ENCODE measurements at regions not wholly inside any gene's neighbourhood (a gene's known extent, or its start where the extent isn't known, plus 50 kb on each side); places are given as distances from the start of the nearest gene placed in this dataset.

DNA sequence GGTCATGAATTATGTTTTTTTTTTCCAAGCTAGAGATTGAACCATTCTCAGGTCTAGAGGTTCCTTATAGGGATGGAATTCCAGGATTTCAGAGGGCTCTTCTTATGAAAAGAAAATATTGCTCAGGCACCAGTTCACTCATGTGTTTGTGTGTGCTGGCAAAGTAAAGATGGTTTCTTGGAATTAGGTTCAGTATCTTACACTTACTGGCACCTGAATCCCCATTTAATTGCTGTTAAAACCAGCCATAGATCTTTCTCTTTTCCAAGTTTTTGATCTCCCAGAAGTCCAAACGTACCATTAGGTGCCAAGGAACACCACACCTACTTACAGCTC, 508.4 kb downstream of the CDH26 start:
- DNase-seq (ENCODE audit: low read depth in 4 of 4, low spot score in 1 of 4) = no peak

DNA sequence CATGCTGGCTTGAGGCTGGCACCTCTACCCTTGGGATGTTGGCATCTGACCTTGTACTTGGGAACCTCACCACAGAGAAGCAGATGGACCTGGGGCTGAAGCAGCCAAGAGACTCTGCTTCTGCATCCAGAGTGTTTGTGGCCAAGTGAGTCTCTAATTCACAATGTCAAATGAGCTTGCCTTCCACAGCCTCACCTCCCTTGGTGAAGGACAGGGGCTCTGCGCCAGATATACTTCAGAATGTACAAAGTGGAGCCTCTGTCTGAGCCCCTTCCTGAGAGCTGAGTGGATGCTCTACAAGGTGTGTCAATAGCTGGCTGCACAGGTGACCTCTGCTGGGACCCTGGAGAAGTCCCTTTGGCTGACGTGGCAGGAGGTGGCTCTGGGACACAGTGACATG, 508.9 kb downstream of the CDH26 start:
- DNase-seq (ENCODE audit: low read depth in 4 of 4, low spot score in 1 of 4) = no peak

DNA sequence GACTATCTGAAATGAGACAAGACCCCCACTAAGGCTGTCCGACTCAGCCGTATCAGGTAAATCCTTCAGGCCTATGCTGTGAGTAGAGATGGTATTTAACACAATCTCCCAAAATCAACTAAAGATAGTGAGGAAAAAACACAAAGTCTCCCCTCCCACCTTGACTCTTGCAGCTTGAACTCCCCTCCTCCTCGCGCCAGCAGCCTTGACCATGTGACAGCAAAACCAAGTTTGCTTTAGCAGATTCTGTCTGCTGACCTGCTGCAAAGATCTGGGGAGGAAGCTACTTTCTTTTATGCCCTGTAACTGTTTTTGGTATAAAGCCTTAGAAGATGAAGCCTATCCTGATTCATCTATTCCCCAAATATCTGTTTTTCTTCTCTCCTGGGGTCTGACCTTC, 509.5 kb downstream of the CDH26 start:
- DNase-seq (ENCODE audit: low read depth in 4 of 4, low spot score in 1 of 4) = no peak

DNA sequence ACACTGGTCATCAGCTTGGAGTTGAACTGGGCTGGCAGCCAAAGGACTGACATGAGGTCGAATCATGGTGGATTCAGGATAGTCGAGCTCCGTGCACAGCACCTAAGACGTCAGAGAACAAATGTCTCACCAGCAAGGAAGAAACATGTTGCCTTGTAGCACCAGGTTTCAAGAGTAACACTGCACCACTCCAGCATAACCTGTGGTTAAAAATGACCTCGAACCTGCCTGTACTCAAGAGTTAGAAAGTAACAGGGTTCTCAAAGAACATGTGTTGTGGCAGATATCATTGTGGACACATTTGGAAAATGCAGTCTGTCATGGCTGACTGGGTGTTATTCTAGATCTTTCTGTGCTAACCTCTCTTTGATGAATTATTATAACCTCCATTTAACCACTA, 511.6 kb downstream of the CDH26 start:
- no peak for DNase-seq (ENCODE audit: low read depth in 4 of 4, low spot score in 1 of 4)

DNA sequence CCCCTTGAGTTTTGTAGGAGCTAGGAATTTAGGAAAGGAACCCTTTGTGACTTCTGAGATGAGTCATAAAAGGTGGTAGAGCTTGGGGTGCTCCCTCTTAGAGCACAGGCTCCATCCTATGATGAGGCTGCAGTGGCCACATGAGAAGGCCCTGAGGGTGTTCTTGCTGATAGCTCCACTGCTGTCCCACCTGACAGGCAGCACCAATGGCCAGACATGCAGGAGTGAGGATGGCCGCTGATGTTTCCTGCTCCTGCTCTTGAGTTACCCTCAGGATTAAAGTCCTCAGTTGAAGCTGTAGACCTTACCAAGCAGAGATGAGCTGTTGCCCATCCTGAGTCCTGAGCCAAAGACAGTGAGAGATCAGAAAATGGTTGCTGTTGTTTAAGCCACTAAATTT, 512.1 kb downstream of the CDH26 start:
- DNase-seq (ENCODE audit: low read depth in 4 of 4, low spot score in 1 of 4) = no peak

DNA sequence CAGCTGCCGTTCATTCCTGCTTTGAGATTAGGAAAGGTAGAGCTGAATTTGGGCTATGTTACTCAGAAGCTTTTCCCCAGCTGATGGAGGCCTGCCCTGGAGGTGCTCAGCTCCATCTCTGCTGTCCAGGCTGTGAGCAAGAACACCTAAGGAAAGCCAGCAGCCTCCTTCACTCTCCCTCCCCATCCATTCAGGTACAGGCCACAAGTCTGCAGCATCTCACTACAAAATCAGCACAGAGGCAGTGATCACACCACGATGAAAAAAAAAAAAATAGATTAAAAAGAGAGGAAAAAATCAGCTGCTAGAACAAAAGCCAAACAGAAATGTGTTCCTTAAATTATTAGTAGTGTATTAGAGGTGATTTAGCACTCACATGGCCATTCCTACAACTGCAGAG, 515.0 kb downstream of the CDH26 start:
- no peak for DNase-seq (ENCODE audit: low read depth in 4 of 4, low spot score in 1 of 4)

DNA sequence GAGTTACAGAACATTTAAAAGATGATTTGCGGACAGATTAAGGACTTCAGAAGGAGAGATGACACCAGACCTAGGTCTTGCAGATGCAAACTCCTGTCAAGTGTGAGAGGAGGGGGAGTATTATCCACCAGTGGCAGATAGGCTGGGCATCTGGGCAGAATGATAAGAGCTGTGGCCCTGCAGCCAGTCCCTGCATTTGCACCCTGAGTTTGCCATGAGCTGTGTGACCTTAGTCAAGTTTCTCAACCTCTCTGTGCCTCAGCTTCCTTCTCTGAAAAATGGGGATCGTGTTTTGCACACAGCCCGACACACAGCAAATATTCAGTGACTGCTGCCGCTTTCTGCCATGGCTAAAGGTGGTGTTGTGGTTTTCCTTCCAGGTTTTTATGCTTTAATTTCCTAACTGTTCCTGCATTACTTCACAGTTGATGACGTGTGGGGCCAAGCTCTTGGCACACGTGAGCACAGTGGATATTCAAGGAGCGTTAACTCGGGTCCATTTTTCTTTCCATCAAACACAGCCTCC, 516.2 kb downstream of the CDH26 start:
- no peak for DNase-seq (ENCODE audit: low read depth in 4 of 4, low spot score in 1 of 4)

DNA sequence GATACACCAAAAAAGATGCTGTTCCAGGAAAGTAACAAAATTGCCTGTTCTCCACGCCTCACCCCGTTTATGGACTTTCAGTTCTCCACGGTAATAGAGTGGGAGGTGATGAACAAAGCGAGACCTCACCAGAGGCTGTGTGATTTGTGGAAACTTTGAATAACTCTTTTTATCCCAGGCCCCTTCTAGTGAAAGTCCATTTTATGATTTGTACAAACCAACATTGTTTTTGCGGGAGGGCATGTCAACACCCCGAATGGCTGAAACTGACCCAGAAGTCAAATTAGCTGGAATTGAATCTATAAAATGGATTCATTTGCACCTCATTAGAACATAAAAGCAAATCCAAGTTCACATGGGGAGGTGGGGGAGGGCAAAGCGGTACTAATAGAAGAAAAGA, 517.8 kb downstream of the CDH26 start:
- no peak for DNase-seq (ENCODE audit: low read depth in 4 of 4, low spot score in 1 of 4)

DNA sequence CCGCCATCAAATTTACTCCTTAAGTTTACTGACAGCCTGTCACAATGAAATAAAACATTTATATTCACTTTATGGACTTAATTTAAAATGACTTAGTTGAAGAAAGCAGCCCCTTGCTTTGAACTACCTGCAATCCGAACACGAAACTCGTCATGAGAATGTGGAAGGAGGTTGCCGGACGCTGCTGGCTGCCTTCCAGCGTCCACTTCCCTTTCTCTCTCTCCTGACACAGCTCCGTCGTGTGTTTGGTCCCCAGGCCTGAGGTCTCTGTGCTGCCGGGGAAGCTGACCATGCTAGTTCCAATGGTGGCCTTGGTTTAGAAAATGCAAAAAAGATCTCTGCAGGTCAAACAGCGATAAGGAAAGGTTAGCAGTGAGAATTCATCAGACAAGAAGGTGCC, 519.7 kb downstream of the CDH26 start:
- DNase-seq (ENCODE audit: low read depth in 4 of 4, low spot score in 1 of 4) = no peak

DNA sequence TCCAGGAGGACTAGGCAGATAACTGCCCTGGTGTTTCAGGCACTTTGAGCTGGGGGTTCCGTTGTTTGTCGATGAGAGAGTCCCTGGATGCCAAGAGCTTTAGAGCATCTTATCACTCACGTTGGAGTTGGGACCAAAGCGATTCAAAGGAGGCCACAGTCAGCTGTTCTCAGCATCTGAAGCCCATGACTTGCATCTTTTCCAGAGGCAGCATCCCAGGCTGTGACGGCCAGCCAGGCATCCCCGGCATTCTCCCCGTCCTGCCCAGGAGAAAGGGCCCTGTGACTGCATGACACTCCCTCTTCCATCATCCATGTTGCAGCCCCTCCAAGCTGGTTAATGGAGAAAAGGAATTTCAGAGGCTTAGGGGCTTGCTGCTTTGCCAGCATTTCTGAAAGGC, 520.3 kb downstream of the CDH26 start:
- DNase-seq (ENCODE audit: low read depth in 4 of 4, low spot score in 1 of 4) = no peak

DNA sequence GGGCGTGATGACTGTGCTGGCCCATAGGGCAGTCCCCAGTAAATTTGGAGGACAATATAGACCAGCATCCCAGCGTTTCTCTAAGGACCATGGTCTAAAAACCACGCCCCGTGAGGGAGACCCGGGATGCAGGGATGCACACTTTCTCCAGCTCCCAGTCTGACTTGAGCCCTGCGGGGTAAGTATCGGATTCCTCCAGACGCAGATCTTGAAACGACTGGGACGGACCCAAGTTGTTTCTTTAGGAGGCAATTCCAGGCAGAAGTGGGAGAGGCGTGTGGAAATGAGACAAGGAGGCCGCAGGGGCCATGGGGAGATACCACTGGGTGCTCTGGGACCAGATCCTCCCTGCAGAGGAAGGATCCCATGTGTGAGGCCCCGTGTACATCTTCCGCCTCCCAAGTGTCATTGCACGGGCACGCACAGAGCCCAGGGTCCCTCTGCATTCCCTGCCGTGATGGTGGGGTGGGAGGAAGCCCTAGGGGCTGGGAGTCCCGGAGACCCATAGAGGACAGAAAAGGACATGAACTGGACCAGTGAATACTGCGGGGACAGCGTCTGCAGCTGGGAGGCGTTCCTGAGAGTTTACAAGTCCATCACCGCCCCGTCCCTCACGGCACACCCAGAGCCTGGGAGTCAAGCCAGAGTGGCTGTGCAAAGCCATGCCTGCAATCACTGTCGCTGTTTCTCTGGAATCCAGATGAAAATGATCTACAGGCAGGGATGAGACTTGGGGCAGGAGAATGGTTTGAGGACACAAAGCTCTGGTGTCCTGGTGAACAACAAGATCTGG, 522.9 kb downstream of the CDH26 start:
- DNase-seq (ENCODE audit: low read depth in 4 of 4, low spot score in 1 of 4) = no peak

DNA sequence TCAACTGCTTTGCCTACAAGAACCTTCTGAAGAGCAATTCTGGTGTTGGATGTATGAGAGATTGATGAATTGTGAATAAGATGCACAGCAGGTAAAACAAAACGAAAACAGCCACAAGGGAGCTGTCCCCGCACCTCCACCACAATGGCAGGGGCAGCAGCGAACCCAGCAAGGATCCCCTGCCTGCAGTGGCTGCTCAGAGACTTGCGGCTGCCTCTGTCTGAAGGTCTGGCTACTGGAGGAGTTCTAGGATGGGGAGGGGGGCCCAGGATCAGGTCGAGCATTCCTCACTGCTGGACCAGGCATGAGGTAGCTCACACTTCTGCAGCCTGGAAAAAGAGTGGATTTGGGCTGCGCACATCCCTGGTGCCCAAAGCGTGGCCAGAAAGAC, 523.5 kb downstream of the CDH26 start:
- DNase-seq (ENCODE audit: low read depth in 4 of 4, low spot score in 1 of 4) = no peak

DNA sequence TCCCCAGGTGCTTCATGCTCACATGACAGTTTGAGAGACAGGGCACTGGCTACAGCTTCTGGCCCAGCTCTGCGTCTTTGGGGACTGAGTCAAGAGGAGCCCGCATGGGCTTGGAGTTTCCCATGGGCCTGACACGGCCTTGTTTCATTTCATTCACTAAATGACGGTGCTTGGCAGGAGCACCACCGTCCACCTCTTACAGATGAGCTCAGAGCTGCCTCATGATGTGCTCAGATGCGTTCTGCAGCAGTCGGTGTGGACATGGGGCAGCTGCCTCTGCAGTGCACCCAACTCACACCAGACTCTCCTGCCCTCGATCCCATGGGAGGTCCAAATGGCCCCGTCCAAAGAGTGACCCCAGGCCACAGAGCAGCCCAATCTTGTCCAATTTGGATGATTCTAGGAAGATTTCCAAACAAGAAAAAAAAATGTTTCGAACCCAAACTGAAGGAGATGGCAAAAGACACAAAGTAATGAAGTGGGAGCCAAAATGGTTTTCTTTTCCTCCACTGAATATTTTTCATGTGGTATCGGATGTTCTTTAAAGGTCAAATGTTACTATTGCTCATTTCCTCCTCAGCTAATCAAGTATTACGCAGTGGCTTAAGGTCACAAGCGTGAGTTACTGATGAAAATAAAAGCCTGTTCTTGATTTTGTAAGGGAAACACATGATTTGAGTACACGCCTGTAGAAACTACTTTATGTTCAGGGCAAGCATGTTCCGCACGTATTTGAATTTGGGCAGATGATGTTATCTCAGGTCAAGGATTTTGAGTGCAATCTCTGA, 524.2 kb downstream of the CDH26 start:
- DNase-seq (ENCODE audit: low read depth in 4 of 4, low spot score in 1 of 4) = no peak

DNA sequence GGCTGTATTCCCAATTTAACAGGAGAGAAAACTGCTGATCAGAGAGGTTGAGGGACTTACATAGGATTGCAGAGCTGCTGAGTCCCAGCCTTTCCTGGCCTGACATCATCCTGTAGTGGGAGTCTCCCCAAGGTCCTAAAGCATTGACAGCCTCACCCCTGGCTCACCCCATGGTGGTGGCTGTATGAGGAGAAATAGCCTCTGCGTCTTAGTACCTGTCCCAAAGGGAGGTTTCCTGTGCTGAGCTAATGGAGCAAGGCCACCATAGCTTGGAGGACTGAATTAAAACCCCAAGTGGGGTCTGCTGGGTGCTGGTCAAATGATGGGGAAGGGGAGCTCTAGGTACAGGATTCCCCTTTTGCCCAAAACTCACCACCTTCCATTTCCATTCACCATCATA, 525.1 kb downstream of the CDH26 start:
- DNase-seq (ENCODE audit: low read depth in 4 of 4, low spot score in 1 of 4) = no peak

DNA sequence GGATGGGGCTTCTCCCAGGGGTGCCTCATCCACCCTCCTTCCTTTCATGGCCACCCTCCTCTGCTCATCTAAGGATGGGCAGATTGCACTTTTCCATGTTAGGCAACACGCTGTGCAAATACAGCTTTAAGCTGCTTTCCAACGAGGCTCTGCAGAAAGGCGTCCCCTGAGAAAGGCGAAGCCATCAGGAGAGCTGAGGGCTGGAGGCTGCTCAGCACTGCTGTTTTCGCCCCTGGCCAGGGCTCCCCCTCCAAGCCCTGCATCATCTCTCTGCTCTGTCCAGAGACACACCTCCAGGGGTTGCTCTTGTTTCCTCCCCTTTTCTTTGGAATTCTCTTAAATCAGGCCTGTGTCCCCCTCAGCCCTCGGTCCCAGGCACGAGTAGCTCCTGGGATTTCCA, 526.1 kb downstream of the CDH26 start:
- no peak for DNase-seq (ENCODE audit: low read depth in 4 of 4, low spot score in 1 of 4)

DNA sequence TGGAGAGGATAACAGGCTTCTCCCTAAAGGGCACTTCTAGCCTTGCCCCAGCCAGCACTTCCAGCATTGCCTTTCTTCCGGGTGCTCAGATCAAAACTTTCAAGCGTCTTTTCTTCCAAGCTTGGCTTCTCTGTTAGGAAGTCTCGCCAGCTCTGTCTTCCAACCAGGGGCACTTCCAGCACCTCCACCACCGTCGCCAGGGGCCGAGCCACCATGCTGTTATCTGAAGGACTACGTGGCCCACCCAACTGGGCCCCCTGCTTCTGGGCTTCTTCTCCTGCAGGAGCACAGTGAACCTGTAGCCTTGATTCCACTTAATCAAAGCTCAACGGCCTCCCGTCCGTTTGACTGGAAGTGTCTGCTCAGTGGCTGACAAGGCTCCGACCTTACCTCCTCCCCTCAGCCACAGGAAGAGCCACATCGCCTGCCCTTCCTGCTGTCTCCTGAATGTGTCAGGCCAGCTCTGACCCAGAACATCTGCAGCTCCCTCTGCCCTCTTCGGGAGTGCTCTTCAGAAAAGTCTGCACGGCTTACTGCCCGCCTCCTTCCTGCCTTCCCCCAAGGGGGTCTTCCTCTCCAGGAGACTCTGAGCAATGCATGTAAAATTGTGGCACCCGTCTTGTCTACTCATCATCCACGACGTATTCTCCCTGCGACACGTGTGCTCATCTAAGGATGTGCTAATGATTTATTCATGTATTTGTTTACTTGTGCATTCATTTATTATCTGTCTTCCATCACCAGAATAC, 527.0 kb downstream of the CDH26 start:
- DNase-seq (ENCODE audit: low read depth in 4 of 4, low spot score in 1 of 4) = no peak

DNA sequence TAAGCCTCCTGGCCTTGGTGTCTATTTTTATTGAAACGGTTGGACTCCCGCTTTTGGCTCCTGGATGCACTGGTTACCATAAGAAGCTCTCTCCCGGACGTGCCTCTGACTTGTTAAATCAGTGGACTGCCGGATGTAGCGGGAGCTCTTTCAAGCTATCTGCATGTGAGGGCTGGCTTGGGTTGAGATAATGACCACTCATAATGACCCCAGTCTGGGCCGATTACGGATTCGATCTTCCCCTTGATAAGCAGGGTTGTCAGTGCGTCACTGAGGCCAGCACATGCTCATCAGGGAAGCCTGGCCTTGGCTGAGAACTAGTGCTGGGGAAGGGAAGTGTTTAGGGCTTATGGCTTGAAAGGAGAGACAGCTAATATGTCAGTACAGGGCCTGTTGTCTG, 528.1 kb downstream of the CDH26 start:
- no peak for DNase-seq (ENCODE audit: low read depth in 4 of 4, low spot score in 1 of 4)

DNA sequence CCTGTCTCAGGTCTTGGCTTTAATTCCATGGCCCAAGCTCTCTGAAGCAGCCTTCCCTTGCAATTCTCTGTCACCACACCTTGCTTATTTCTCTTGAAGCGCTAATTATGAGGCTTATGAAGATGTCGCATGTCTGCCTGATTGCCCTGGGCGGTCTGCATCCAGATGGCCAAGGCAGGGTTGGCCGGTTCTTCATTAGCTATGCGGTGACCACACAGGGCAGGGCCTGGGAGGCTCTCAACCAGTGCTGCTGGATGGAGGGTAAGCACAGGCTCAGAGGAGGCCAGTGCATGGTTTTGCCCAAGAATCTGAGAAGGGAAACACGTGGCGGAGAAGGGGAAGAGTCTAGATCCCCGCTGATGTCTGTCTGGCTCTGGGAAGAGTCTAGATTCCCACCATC, 528.7 kb downstream of the CDH26 start:
- DNase-seq (ENCODE audit: low read depth in 4 of 4, low spot score in 1 of 4) = no peak

DNA sequence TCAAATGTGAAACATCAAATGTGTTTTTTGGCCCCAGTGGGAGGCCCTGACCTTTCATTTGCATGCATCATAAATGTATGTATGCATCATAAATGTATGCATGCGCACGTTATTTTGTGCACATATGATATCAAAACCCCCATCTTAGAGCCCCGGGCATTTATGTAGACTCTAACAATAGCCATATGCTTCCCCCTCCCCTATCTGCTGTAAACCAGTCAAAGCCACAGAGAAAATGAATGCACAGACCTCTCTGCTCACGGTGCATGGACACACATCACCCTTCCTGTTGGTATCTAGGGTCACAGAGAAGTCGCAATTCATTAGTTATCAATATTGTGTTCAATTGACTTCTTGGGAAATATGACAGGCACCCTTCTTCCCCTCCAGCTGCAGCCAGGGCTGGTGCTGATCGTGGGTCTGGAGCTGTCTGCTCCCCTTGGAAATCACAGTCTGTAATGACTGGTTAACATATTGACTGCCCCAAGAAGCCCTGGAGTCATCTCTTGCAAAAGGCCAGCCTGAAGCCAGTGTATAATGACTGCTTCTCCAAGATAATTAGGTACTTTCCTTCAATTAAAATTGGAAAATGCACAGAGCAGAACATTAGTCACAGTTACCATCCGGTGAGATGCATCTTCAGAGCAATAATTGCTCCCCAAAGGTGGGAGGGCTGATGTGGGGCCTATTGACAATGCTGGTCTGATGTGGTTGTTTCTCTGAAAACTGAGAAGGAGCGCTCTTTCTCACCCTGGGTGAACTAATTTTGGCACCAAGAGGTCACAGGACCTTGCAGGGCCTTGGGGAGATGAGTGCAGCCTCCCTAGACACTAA, 532.2 kb downstream of the CDH26 start:
- DNase-seq (ENCODE audit: low read depth in 4 of 4, low spot score in 1 of 4) = no peak

DNA sequence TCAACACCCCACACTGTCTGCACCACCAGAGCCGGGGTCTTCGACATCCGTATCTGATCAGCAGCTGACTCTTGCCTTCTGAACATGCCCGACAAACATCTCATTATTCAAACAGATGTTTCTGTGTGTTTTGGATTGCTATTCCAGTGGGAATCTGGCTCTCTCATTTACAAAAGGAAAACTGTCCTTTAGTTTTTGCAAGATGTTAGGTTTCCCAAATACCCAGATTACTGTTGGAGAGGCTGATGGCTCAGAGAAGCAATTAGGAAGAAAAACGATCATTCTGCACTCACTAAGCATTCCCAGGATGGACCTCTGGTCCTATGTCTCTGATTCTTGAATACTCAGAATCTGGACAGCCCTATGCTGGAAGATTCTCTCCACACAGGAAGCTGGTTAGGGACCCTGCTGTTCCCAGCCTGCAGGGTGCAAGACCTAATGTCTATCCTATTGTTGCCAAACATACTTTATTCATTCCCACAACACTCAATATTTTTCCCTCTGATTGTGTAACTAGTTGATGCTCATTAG, 532.9 kb downstream of the CDH26 start:
- no peak for DNase-seq (ENCODE audit: low read depth in 4 of 4, low spot score in 1 of 4)

DNA sequence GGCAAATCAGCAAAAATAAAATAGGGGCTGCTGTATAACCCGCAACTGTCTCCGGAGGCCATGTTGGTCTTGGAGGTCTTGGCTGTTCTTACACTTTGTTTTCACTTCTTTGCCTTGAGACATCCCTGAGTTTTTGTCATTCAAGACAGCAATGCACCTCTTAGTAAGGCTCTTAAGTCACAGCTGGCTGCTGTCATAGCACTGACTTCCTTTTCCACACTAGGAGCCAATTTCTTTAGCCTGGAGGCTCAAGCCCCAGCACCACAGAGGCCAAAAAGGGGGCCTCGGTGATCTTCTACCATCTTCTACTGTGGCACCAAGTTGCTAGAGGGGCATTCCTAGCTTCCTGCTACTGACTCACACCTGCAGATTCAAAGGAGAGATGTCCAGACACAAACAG, 536.3 kb downstream of the CDH26 start:
- DNase-seq (ENCODE audit: low read depth in 4 of 4, low spot score in 1 of 4) = no peak
